Testis (tissue), 2 donors: ENCODE measurements at regions not wholly inside any gene's neighbourhood (a gene's known extent, or its start where the extent isn't known, plus 50 kb on each side); places are given as distances from the start of the nearest gene placed in this dataset.

Experiments
- POLR2A ChIP-seq: fragments of 450-650 bp; IDR thresholded peaks from one replicate; pipeline ENCODE4 v1.6.1; 2017; ENCODE audit warnings: antibody characterized with exemption, mild to moderate bottlenecking, moderate library complexity
- TF ChIP-seq, protein P1 (sequence below), 3 experiments: fragments of 450-650 bp in 2 of 3; fragments of 200-600 bp in 1 of 3; sonication (generic) in 1 of 3; IDR thresholded peaks; one replicate each; pipeline ENCODE4 v1.5.1; 2016 to 2019; ENCODE audit warnings: antibody characterized with exemption in 3 of 3, mild to moderate bottlenecking in 2 of 3, moderate library complexity in 1 of 3

DNA sequence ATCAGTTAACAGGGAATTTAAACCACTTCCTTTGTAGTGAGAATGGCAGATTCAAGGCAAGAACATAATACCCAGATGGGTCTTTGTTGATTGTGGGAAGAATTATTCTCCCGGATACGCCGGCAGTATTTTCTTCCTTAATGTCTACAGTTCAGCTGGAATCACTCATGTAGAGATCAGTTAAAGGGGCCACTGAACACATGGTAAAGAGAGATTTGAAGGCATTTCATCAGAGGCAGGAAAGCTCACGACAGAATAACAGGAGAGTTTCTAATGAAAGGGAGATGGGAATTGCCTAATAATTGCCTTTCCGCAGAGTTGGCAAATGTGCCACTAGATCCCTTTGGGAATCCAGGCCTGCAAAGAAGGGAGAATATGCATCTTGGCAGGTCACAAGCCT lies 327.7 kb upstream of the ZNF804A start:
- TF ChIP-seq, protein P1, sequence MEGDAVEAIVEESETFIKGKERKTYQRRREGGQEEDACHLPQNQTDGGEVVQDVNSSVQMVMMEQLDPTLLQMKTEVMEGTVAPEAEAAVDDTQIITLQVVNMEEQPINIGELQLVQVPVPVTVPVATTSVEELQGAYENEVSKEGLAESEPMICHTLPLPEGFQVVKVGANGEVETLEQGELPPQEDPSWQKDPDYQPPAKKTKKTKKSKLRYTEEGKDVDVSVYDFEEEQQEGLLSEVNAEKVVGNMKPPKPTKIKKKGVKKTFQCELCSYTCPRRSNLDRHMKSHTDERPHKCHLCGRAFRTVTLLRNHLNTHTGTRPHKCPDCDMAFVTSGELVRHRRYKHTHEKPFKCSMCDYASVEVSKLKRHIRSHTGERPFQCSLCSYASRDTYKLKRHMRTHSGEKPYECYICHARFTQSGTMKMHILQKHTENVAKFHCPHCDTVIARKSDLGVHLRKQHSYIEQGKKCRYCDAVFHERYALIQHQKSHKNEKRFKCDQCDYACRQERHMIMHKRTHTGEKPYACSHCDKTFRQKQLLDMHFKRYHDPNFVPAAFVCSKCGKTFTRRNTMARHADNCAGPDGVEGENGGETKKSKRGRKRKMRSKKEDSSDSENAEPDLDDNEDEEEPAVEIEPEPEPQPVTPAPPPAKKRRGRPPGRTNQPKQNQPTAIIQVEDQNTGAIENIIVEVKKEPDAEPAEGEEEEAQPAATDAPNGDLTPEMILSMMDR (IDR thresholded peaks at IDR 0.05) = no peak
- TF ChIP-seq POLR2A = no peak
